HG02588 (cell line): ENCODE measurements at regions not wholly inside any gene's neighbourhood (a gene's known extent, or its start where the extent isn't known, plus 50 kb on each side); places are given as distances from the start of the nearest gene placed in this dataset.
"Not testable (repeated sequence)": the region's sequence is repeated elsewhere in the genome, so short reads cannot be mapped to it uniquely, and the experiment has no call there.

Source experiments
- ATAC-seq: cut with Tn5 transposase; IDR thresholded peaks from one replicate; pipeline ENCODE4 v1.9.1; 2021; ENCODE audit warnings: mild to moderate bottlenecking, moderate library complexity; ENCODE audit not compliant: unreplicated experiment

DNA sequence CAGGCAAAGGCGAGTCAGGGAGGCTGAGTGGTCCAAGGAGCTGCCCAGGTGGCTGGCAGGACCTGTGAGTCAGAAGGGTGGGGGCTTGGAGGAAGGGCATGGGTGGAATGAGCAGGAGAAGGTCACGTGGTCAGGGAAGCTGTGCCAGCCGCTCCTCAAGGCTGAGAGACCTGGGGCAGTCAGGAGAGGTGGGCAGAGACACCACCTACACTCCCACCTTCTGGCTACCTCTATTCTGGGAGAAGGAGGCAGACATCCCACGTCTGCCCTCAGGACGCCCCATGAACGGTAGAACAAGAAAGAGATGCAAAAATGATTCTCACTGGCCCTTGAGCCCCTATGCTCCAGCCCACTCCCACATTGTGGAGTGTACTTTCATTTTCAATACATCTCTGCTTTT lies 151.8 kb upstream of the RAB4A start:
- ATAC-seq = no peak

DNA sequence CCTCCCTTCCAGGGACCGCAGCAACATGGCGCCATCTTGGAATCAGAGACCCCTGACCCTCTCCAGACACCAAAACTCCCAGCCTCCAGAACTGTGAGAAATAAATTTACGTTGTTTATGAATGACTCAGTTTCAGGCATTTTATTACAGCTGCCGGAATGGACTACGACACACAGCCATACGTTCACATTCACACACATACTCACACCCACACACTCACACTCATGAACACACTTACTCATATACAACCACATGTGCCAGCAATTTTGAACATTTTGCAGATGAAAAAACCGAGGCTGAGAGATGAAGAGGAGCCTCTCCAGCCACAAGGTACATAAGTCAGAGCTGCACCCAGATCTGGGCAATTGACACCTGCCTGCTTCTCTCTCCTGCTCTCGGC lies 151.0 kb upstream of the RAB4A start:
- ATAC-seq = no peak

DNA sequence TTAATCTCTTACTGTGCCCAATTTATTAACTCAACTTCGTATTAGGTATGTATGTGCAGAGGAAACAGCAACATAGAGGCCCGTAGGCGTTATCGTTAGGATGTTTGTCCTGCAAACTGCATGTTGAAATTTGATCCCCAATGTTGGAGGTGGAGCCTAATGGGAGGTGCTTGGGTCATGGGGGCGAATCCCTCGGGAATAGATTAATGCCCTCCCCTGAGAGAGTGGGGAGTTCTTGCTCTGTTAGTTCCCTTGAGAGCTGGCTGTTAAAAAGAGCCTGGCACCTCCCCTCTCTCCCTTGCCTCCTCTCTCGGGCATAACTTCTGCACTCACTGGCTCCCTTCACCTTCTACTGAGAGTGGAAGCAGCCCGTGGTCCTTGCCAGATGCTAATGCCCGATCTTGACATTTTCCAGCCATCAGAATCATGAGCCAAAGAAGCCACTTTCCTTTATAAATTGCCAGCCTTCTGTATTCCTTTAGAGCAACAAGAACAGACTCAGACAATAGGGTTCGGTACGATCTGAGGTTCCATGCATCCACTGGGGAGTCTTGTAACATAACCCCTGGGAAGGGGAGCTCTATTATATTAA lies 149.0 kb upstream of the RAB4A start:
- ATAC-seq = no peak

DNA sequence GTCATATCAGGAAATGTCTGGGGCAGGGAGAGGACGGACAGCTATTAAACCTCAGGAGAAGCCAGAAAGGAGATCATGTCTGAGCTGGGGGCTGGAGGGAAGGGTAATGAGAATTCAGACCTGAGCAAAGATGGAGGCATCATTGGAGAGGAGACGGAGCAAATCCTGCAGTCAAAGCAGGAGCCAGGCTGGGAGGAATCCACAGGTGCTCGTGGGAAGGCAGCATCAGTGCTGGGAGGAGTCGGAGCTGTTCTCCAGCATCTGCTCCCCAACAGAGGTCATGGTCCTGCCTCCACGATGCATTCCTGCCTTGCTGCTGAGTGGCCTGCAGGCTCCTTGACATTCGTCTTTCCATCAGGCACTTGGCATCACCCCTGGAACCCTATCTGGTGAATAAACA lies 148.3 kb upstream of the RAB4A start:
- no peak for ATAC-seq

DNA sequence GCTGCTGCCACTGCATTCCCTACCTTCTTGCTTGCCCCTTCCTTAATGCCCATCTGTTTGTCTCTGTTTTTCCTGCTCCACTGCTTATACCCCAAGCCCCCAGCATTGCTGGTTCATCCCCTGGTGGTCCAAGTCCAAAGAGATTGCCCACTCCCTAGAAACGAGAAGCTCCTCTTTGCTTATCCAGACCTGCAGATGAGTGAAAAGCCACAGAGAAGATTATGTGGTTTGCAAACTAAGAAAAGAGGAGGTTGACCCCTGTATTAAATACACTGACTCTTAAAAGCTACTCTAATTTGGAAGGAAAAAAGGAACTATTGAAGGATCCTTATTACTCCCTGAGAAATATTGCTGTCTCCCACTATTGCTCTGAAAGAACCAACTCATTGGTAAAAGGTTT lies 146.8 kb upstream of the RAB4A start:
- no peak for ATAC-seq

DNA sequence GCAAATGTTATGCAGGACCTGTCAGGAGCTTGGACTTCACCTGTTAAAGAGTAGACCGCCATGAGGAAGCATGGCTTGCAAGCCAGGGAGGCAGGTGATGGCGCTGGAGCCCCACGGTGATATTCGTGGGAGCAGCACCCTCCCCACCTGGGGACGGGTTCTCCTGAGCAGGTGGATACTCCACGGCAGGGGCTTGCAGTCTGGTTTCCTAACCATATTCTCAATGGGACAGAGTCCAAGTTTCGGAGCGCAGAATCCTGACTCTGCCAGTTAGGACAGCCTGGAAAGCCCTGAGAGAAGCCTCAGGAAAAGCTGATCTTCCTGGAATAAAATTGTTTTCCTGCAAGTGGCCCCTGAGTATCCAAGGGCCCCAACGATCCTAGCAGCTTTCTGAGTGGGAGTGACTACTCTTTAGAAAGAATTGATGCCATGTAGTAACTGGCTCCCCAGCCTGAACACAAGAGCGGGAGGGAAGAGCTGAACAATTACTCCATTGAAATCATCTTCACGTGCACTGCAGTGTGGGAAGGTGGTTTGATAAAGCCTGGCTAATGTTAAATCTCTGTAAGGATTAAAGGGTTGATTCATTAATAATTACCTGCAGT lies 146.3 kb upstream of the RAB4A start:
- ATAC-seq = no peak

DNA sequence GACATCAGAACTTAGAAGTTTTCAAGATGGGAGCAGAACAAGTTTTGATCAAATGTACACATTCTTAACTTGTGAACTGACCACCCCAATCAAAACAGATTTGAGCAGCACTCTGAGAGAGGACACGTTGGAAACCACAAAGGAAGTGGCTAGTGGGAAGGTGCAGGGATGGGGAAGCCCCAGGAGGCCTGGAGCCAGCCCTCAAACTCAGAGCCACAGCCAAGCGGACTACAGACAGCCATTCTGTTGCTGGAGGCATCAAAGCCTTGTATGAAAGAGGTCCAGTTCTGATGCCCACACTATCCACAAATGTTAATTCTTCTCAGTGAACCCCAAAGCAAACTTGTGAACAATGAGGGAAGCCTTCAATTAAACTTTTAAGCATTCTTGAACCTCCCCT lies 143.6 kb upstream of the RAB4A start:
- no peak for ATAC-seq

DNA sequence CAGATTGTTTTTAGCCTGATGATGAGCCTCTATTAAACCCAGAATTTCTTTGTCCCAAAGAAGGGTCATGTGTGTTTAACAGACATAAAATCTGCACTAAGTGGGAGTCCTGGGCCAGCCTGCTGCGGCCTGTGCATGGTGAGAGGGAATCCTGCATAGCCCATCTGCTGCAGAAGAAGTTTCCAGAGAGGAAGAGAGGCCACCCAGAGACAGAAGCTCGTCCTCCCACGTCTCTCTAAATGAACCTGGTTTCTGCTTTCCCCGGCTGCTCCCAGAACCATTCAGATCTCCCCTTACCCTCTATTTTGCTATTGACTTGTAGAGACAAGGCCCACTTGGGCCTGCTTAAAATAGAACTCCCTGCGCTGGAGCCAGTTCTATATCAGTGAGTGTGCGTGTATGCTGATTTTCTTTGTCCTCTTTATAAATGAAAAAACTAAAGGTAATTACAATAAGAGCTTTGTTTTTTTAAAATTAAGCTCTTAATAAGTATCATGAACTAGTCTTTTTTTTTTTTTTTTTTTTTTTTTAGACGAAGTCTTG lies 142.8 kb upstream of the RAB4A start:
- ATAC-seq = no peak

DNA sequence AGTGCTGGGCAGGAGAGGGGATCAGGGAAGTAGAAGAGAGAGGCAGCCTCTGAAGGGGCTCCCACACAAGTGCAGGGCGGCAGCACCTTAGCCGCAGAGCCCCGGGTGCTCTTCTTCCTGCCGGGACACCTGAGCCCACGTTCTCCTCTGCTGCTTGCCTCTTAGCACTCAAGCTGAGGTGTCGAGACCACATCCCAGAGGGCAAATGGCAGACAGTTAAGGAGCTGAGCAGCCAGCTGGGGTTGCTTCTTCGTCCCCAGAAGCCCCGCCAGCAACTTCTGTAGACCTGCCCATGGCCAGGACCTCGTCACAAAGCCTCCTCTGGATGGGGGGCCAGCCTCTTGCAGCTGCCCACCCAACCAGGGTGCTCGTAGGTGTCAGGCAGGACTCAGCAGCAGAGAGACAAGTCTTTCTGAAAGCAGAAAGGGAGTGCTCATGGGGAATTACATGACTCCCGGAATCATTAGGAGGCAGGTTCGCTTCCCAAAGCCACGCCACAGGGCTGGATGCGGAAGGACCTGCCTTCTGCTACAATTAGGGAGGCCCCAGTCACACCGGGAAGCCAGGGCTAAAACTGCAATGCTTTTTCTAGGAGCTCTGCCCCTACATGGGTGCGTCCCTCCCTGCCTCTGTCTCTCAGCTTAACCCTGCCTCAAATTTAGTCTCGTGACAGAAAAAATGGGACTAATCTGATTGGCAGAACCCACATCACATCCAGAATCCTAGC lies 141.4 kb upstream of the RAB4A start:
- ATAC-seq = no peak

DNA sequence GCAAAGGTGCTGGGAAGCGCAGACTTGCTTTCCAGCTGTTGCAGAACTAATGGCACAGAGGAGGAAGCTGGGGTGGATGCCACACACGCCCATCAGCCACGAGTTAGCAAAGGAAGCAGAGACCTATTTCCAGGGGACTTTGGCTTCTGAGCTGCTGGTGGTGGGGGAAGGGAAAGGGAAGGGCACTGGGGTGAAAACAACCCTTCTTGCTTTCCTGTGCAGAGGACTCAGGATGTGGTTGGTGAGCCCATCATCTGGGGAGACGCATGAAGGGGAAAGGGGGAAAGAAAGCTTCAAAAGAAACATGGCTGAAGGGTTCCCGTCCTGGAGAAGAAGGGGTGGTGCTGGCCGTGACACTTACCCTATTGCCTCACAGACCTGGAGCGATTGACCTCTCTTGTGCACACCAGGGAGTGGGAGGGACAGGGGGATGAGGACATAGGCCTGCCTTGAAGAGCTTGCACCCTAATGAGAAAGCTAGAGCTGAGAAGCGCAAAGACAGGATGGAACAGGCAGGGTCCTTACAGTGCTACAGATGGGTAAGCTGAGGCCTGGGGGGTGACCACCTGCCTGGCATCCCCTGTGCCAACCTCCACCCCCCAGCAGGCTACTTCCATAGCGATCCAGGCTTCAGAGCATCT lies 140.8 kb upstream of the RAB4A start:
- no peak for ATAC-seq

DNA sequence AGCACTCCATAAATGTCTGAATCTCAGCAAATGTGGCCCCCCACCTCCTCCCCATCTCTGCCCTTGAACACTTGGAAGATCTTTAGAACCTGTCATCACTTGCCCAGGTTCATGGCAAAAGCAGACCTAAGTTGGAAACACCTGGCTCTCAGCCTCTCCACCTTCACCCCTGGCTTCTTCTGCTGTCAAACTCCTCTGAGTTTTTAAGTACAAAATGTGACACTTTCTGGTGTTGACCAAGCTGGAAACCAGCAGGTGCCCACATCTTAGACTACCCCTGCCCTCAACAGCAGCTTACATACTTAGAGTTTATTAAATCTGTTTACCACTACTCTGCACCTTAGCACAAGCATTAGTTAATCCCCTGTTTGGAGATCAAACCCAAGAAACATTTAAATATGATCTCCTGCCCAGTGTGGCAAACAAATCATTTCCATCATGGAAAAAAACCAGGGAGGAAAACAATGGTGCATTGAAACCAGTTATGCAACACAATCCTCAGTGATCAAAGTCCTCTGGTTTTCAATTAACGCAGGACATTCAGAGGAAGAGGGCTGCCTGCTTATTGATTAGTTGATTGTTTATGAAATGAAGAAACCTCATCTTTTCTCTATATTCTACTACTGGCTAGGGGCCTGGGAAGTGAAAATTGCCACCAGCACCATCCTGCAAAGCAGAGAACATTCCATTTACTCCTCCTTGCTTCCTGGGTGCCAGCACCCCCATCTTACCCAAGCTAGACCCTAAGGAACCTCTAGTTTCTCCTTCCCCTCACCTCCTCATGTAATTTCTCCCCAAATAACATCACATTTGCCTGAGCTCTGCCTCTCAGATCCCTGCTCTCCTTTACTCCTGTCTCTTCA lies 139.4 kb upstream of the RAB4A start:
- no peak for ATAC-seq

DNA sequence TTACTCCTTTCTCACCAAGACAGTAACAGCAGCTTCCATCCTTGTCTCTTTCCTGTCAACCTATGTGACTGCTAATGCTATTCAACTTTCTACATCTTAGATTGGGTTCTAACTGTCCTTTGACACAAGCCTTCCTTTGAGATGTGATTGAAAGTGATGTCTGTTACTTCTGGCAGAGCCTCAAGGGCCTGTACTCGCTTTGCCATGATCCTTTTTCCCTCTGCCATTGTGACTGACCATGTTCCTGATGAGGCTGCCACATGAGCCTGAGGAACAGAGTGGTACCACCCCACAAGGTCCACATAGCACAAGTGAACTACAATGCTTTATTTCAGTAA lies 138.8 kb upstream of the RAB4A start:
- ATAC-seq = no peak

DNA sequence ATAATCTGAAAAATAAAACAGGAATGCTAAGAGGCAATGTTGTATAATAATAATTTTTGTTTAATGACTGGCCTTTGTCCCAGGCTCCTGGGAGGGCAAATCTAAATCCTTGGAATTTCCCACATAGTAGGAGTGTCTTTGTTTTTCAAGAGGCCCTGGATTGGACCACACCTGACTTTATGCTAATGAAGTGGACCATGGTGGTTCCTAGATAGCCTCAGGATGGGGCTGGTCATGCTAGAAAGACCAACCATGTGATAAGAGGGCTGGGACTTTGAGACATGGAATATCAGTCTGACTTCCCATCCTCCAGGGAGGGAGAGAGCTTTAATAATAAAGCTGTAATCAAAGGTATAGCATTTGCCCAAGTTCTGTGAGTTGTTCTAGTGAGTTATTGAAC lies 138.2 kb upstream of the RAB4A start:
- ATAC-seq = no peak

DNA sequence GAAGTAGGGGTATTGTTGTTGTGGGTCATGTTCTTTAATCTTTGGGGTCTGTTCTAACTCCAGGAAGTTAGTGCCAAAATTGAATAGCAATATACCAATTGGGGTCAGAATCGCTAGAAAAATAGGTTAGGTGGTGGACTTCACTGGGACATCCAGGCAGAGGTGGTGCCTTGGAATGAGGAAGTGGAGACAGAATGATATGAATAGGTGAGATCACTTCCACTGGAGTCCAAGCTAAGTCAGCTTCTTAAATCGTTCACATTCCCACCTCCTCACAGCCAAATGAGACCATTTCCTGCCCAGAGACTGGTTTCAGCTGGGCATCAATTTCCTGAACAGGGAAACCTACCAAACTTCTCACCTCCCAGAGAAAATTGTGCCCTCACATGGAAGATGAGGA lies 137.8 kb upstream of the RAB4A start:
- no peak for ATAC-seq

DNA sequence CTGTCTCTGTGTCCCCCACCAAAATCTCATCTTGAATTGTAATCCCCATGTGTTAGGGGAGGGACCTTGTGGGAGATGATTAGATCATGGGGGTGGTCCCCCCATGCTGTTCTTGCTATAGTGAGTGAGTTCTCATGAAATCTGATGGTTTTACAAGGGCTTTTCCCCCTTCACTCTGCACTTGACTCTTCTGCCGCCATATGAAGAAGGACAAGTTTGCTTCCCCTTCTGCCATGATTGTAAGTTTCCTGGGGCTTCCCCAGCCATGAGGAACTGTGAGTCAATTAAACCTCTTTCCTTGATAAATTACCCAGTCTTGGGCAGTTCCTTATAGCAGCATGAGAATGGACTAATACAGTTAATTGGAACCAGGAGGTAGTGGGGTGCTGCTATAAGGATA lies 137.1 kb upstream of the RAB4A start:
- no peak for ATAC-seq

DNA sequence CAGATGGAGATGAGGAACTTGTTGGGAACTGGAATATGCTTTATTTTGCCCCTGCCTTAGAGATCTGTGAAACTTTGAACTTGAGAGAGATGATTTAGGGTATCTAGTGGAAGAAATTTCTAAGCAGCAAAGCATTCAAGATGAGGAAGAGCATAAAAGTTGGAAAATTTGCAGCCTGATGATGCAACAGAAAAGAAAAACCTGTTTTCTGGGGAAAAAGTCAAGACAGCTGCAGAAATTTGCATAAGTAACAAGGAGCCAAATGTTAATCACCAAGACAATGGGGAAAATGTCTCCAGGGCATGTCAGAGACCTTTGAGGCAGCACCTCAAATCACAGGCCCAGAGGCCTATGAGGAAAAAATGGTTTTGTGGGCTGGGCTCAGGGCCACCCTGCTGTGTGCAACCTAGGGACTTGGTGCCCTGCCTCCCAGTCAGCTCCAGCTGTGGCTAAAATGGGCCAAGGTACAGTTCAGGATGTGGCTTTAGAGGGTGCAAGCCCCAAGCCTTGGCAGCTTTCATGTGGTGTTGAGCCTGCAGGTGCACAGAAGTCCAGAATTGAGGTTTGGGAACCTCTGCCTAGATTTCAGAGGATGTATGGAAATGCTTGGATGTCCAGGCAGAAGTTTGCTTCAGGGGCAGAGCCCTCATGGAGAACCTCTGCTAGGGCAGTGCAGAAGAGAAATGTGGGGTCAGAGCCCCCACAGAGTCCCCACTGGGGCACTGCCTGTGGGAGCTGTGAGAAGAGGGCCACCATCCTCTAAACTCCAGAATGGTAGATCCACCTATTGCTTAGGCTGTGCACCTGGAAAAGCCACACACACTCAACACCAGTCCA lies 136.3 kb upstream of the RAB4A start:
- not testable (repeated sequence) for ATAC-seq

DNA sequence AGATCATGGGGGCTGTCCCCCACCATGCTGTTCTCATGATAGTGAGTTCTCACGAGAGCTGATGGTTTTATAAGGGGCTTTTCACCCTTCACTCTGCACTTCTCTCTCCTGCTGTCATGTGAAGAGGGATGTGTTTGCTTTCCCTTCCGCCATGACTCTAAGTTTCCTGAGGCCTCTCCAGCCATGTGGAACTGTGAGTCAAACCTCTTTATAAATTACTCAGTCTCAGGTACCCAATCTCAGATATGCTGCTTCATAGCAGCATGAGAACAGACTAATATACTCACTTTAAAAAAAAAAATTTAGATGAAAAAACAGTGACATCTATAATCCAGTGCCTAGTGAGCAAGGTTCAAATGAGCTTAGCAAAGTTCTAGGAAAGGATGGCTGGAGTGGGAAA lies 135.1 kb upstream of the RAB4A start:
- no peak for ATAC-seq

DNA sequence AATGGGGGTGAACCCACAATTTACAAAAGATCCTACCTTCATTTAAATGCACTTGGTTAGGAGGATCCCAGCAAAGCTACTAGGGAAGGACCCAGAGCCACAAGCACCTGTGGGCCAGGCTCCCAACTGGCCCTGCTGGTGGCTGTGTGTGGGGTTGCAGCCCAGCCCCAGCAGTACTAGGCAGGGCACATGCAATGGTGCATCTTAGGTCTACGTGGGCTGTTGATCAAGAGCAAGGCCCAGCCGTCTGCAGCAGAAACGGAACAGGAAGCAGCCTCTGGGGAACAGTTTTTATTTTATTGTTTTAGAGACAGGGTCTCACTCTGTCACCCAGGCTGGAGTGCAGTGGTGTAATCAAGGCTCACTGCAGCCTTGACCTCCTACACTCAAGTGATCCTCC lies 134.1 kb upstream of the RAB4A start:
- no peak for ATAC-seq

DNA sequence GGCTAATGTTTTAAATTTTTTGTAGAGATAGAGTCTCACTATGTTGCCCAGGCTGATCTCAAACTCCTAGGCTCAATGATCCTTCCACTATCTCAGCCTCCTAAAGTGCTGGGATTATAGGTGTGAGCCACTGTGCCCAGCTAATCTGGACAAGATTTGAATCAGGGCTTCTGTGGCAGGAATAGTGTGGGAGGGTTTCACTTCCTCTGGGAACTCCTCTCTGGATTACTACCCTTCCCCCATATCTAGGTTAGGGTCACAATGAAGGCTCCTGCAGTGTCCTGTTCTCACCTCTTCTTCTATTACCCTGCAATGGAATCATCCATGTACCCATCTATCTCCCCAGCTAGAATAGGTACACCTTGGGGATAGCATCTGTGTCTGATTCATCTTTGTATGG lies 133.6 kb upstream of the RAB4A start:
- ATAC-seq = no peak

DNA sequence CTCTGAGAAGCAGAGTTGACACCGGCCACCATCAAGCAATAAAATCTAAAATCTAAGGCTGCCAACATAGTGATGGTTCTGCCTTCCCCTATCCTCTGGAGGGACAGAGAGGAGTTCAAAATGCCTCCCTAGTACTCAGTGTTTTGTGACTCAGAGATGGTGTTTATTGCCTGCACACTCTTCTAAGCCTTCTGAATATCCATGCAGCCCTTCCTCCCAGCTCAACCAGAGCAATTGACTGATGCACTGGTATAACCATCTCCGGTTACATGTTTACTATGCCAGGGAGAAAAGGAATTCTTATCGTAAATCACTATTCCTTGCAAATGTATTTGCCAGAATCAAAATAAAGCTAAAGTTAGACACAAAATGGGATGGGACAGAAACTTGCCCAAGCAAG lies 132.9 kb upstream of the RAB4A start:
- no peak for ATAC-seq
